DOHH2 (cell line): ENCODE measurements at regions not wholly inside any gene's neighbourhood (a gene's known extent, or its start where the extent isn't known, plus 50 kb on each side); places are given as distances from the start of the nearest gene placed in this dataset.

ENCODE experiments used
- H3F3A ChIP-seq: fragments of 200-600 bp; sonication (generic), shearing (Covaris generic); 2 replicates; pipeline ENCODE4 v1.6.0; 2016; ENCODE audit warnings: antibody characterized with exemption, mild to moderate bottlenecking; ENCODE audit not compliant: control insufficient read depth, insufficient read depth
- H3K27ac ChIP-seq: fragments of 200-600 bp; sonication (generic); 2 replicates; pipeline ENCODE4 v1.5.1; 2014; ENCODE audit warnings: low read depth, mild to moderate bottlenecking, low read length, moderate library complexity
- H3K27me3 ChIP-seq: fragments of 200-600 bp; sonication (generic); 2 replicates; pipeline ENCODE4 v1.6.1; 2014; ENCODE audit warnings: mild to moderate bottlenecking, low read length, mixed read lengths; ENCODE audit not compliant: control insufficient read depth
- H3K36me3 ChIP-seq: fragments of 200-600 bp; sonication (generic); 2 replicates; pipeline ENCODE4 v1.6.1; 2014; ENCODE audit warnings: mild to moderate bottlenecking, low read length, moderate library complexity, mixed read lengths; ENCODE audit not compliant: control insufficient read depth
- H3K4me1 ChIP-seq: fragments of 200-600 bp; sonication (generic); 2 replicates; pipeline ENCODE4 v1.6.1; 2014; ENCODE audit warnings: mild to moderate bottlenecking, low read length, mixed read lengths; ENCODE audit not compliant: control insufficient read depth
- H3K4me2 ChIP-seq: fragments of 200-600 bp; sonication (generic); 2 replicates; pipeline ENCODE4 v1.6.0; 2014; ENCODE audit warnings: mild to moderate bottlenecking, low read length, moderate library complexity
- H3K4me3 ChIP-seq: fragments of 200-600 bp; sonication (generic); 2 replicates; pipeline ENCODE4 v1.5.1; 2014; ENCODE audit warnings: mild to moderate bottlenecking, low read length, mixed read lengths
- H3K79me2 ChIP-seq: fragments of 200-600 bp; sonication (generic); 2 replicates; pipeline ENCODE4 v1.6.1; 2014; ENCODE audit warnings: mild to moderate bottlenecking, low read length, mixed read lengths; ENCODE audit not compliant: control insufficient read depth
- H3K9me2 ChIP-seq: fragments of 200-600 bp; sonication (generic); replicated peaks from 2 replicates; pipeline ENCODE4 v1.6.1; 2014; ENCODE audit warnings: mild to moderate bottlenecking, low read length, mixed read lengths; ENCODE audit not compliant: control insufficient read depth
- H3K9me3 ChIP-seq: fragments of 200-600 bp; sonication (generic); 2 replicates; pipeline ENCODE4 v1.6.1; 2014; ENCODE audit warnings: antibody characterized with exemption, low read length, mixed read lengths; ENCODE audit not compliant: control insufficient read depth, insufficient read depth
- H4K20me1 ChIP-seq: fragments of 200-600 bp; sonication (generic); 2 replicates; pipeline ENCODE4 v1.6.0; 2014; ENCODE audit warnings: low read depth, mild to moderate bottlenecking, antibody characterized with exemption, low read length, moderate library complexity; ENCODE audit not compliant: control insufficient read depth, insufficient read depth
- EZH2phosphoT487 ChIP-seq: fragments of 200-600 bp; sonication (generic); IDR thresholded peaks from 2 replicates; pipeline ENCODE4 v1.6.1; 2017; ENCODE audit warnings: borderline replicate concordance, mild to moderate bottlenecking, antibody characterized with exemption, low read length, moderate library complexity, mixed read lengths
- TF ChIP-seq, protein P1 (sequence below): fragments of 200-600 bp; sonication (generic); IDR thresholded peaks from one replicate; pipeline ENCODE4 v1.5.1; 2014; ENCODE audit warnings: antibody characterized with exemption, mild to moderate bottlenecking, low read depth, low read length; ENCODE audit not compliant: poor library complexity, severe bottlenecking

DNA sequence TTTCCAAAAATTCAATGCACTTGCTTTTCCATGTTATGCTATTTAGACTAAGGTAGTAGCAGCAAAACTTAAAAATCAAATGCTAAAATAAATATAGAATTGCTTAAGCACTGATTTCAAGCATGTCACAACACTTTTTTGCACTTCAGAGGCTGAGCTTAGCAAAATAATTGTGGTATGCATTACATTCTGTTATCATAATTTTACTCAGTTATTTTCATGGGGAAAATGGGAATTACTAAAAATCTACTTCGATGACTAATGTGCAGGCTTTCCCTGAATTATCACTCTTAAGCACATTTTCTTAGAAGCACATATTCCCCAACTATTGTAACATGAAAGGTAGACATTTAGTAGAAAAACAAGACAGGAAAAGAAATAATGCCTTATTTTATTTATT is 322.4 kb upstream of the CBLB start:
- Histone ChIP-seq H3K4me2 (no peak overlapping the region), H3K9me3 (no peaks in the 10 kb centered on the region), H3K4me3 (no peak overlapping the region), H3K36me3 (no peaks in the 10 kb centered on the region), H3K9me2 (no peaks in the 10 kb centered on the region), H3K27ac (no peak overlapping the region), H3K27me3 (no peaks in the 10 kb centered on the region), H4K20me1 (no peaks in the 10 kb centered on the region), H3K79me2 (no peaks in the 10 kb centered on the region), H3K4me1 (no peaks in the 10 kb centered on the region), H3F3A (no peaks in the 10 kb centered on the region)
- TF ChIP-seq, protein P1, sequence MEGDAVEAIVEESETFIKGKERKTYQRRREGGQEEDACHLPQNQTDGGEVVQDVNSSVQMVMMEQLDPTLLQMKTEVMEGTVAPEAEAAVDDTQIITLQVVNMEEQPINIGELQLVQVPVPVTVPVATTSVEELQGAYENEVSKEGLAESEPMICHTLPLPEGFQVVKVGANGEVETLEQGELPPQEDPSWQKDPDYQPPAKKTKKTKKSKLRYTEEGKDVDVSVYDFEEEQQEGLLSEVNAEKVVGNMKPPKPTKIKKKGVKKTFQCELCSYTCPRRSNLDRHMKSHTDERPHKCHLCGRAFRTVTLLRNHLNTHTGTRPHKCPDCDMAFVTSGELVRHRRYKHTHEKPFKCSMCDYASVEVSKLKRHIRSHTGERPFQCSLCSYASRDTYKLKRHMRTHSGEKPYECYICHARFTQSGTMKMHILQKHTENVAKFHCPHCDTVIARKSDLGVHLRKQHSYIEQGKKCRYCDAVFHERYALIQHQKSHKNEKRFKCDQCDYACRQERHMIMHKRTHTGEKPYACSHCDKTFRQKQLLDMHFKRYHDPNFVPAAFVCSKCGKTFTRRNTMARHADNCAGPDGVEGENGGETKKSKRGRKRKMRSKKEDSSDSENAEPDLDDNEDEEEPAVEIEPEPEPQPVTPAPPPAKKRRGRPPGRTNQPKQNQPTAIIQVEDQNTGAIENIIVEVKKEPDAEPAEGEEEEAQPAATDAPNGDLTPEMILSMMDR: no peak
- no peak for TF ChIP-seq EZH2phosphoT487

DNA sequence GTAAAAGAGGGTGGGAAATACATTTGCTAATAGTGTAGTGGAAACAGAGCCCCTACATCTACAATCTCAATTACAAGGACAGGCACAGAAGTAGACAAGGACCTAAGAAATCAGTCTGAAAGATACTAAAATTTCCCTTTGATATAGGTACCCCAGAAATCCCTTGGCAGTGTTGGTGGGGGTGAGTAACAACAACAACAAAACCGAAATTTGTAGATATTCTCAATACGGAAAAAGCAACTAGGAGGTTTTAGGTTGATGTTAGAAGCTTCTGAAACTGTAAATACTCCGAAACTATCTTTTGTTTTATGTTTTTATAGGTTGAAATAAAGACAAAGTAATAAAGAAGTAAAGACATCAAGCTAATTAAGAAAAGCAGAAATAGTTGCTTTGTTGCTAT is 323.1 kb upstream of the CBLB start:
- Histone ChIP-seq H3K9me3 (no peaks in the 10 kb centered on the region), H4K20me1 (no peaks in the 10 kb centered on the region), H3F3A (no peaks in the 10 kb centered on the region), H3K9me2 (no peaks in the 10 kb centered on the region), H3K4me2 (no peak overlapping the region), H3K27me3 (no peaks in the 10 kb centered on the region), H3K36me3 (no peaks in the 10 kb centered on the region), H3K79me2 (no peaks in the 10 kb centered on the region), H3K4me1 (no peaks in the 10 kb centered on the region), H3K27ac (no peak overlapping the region), H3K4me3 (no peak overlapping the region)
- TF ChIP-seq, protein P1: no peak
- TF ChIP-seq EZH2phosphoT487: no peak

DNA sequence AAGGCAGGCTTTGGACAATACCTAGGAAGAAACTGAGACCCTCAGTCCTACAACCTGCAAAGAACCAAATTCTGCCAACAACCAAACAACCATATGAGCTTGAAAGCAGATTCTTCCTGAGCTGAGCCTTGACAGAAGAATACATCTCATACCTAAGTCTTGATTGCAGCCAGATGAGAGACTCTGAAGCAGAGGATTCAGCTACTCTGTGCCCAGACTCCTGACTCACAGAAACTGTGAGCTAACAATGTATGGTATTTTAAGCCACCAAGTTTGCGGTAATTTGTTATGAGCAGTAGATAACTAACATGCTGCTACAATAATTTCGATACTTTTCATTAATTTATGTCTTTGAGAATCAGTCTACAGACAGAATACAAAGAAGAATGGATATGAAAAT is 325.1 kb upstream of the CBLB start:
- Histone ChIP-seq H3K4me2 (no peak overlapping the region), H3K9me2 (no peaks in the 10 kb centered on the region), H3K9me3 (no peaks in the 10 kb centered on the region), H3K79me2 (no peaks in the 10 kb centered on the region), H3K27ac (no peak overlapping the region), H3K27me3 (no peaks in the 10 kb centered on the region), H4K20me1 (no peaks in the 10 kb centered on the region), H3F3A (no peaks in the 10 kb centered on the region), H3K4me1 (no peaks in the 10 kb centered on the region), H3K36me3 (no peaks in the 10 kb centered on the region), H3K4me3 (no peak overlapping the region)
- TF ChIP-seq, protein P1: no peak
- TF ChIP-seq EZH2phosphoT487: no peak

DNA sequence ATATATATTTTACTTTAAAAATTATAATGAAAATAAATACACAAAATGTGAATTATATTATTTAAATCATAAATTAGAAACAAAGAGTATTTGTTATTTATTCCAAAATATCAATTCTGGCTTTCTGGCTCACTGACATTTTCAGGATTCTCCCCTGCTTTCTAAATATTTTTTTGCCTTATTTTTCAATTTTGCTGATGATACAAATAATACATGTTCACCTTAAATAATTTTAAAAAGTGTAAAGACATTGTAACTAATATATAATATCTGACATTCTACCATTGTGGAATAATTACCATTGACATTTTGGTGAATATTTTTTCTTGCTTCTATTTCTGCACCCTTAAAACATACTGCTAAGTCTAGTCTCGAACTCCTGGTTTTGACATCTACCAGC is 325.9 kb upstream of the CBLB start:
- H3K4me2 ChIP-seq: no peak overlapping the region
- H3K4me1 ChIP-seq: no peaks in the 10 kb centered on the region
- no peaks in the 10 kb centered on the region for H3K9me2 ChIP-seq
- TF ChIP-seq EZH2phosphoT487: no peak
- H3K27me3 ChIP-seq: no peaks in the 10 kb centered on the region
- no peaks in the 10 kb centered on the region for H4K20me1 ChIP-seq
- H3F3A ChIP-seq: no peaks in the 10 kb centered on the region
- H3K27ac ChIP-seq: no peak overlapping the region
- H3K36me3 ChIP-seq: no peaks in the 10 kb centered on the region
- H3K4me3 ChIP-seq: no peak overlapping the region
- no peaks in the 10 kb centered on the region for H3K79me2 ChIP-seq
- no peaks in the 10 kb centered on the region for H3K9me3 ChIP-seq
